MM.1S (cell line): ENCODE measurements at regions not wholly inside any gene's neighbourhood (a gene's known extent, or its start where the extent isn't known, plus 50 kb on each side); places are given as distances from the start of the nearest gene placed in this dataset.

ENCODE experiments used
- CTCF ChIP-seq: fragments of 300-600 bp; sonication (generic); IDR thresholded peaks from 2 replicates; pipeline ENCODE4 v1.5.1; 2016; ENCODE audit warnings: antibody characterized with exemption, low read length, mixed read lengths
- EZH2phosphoT487 ChIP-seq: fragments of 300-600 bp; sonication (generic); IDR thresholded peaks from 2 replicates; pipeline ENCODE4 v1.6.1; 2018; ENCODE audit warnings: antibody characterized with exemption, low read length

GRCh38 chr16:65675161-65675560 lies 553.3 kb upstream of the CDH11 start:
- TF ChIP-seq CTCF (no peak), EZH2phosphoT487 (no peak)
